ENCODE measurements at regions not wholly inside any gene's neighbourhood (a gene's known extent, or its start where the extent isn't known, plus 50 kb on each side); places are given as distances from the start of the nearest gene placed in this dataset.

- no peak for DNase-seq
These were observed 484.5 kb downstream of the NR2F1-AS1 start for GRCh38 chr5:93096561-93096960.

DNA sequence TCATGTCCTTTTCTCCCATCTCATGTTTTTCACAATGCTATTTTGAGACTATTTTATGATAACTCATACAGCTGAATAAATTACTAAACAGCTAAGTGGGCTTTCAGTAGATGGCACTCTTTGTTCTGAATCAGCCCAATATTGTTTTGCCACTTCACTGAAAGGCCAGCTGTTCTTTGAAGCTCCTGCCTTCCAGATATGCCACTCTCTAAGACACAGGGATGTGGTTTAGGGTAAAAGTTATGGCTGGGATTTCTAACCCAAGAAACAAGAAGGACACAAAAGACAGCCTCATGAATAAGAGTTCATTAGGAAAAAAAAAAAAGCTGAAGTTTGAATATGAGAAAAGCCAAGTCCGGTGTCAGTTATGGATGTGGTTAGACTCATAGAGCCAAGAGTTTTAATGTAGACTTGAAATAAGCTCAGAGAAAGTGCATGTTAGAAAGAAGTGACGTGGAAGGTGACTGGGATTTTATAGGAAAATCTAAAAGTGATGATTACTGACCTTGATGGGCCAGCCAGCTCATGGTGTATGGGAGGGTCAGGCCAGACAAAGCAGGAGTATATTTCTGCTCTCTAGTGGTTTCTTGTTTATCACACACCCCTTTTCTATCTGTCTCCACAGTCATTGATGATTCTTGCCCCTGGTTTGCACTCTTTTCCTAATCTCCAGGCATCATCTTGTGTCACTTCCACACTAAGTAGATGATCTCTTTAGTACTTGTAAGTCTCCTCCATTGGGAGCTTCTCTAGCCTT, 488.5 kb downstream of the NR2F1-AS1 start:
- no peak for DNase-seq

- DNase-seq = no peak
These were observed 490.3 kb downstream of the NR2F1-AS1 start for GRCh38 chr5:93090698-93091097.

DNA sequence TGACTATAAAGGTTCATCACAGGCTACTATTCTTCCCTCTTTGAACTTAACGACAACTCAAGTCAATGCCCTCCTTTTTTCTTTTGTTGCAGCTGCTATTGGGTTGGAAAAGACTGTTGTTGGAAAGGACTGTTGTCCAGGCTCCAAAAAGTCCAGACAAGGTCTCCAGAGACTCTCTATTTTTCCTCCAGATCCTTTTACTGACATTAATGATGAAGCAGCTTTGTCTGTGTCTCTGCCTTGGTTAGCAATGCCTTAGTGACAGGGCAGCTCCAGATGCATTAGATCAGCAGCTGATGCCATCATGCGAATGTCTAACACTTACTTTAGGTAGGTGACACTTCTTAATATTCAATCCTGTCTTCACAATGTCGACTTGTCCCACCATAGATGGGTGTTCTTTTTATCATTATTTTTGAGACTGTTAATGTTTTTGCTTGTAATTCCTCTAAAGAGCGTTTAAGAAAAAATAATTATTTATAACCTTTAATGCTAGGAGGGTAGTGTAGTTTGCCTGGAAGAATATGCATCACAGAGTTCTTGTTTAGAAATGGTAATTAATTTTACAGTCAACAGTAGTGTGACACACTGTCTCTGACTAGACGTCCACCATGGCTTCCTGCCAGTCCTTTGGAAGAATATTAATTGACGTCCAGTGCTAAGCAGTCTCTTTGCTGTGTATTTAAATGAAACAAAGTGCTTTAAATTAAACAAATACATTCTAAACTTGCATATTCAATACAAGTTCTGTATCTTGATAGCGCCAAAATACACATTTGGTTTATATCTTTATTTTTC, 492.2 kb downstream of the NR2F1-AS1 start:
- no peak for DNase-seq

GRCh38 chr5:93087326-93087725, 493.7 kb downstream of the NR2F1-AS1 start:
- DNase-seq = no peak

- DNase-seq = no peak
These were observed 498.0 kb downstream of the NR2F1-AS1 start for GRCh38 chr5:93082981-93083380.

GRCh38 chr5:93079046-93079445, 502.0 kb downstream of the NR2F1-AS1 start:
- no peak for DNase-seq

DNA sequence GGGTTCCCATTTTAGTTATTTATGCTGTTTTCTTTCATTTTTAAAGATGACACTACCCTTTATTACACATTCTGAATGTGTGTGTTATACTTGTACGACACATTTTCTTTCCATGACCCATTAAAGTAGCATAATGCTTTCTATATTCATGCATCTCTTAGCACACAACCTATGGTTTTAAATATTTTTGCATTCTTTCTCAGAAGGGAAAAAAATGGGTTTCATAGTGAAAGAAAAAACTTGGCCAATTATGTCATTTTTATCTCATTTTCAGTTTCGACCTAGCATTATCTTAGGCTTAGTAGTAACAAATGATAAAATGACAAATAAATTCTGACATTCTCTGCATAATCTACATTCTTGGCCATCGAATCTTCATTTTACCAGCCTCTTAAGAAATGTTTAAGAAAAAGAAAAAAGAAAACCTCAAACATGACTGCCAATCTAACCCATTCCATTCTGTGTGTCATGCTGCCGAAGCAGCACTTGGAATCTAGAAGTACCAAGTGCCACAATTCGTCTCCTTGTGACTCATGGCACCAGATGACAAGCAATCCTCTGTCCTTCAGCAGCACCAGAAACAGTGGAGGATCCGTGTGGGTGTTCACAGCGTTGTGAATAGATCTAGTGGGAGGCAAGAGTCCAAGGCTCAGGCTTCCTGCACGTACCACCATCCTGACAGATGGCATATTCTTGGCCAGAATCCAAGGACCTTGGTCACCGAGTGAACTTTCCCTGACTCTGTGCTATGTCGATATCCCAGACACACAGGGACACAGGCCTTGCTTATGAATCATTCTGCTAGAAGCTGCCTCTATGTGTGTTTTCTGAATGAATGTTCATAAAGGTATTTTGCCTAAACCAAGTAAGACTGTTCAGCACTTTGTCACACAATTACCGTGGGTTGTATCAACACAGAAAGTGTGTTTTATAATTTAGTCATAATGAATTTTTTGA, 502.7 kb downstream of the NR2F1-AS1 start:
- no peak for DNase-seq

- no peak for DNase-seq
These were observed 504.5 kb downstream of the NR2F1-AS1 start for GRCh38 chr5:93076566-93076965.

GRCh38 chr5:93076096-93076495, 504.9 kb downstream of the NR2F1-AS1 start:
- no peak for DNase-seq

DNA sequence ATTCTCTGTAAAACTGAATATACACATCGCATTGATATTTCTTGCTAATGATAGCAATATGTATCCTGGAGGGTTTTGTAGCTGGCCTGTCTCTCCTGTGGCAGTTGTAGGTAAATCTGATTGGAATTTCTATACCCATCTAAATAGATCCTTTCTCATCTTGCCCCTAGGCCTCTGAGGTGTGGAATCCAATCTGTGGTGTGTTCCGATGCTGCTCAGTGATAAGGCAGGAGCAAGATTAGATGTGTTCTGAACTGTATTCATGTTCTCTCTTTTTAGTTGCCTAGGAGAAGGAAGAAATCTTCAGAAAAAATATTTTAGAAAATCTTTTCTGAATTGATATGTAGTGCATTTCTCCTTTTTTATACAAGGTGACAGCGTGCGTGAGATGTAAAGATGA, 507.5 kb downstream of the NR2F1-AS1 start:
- no peak for DNase-seq

DNA sequence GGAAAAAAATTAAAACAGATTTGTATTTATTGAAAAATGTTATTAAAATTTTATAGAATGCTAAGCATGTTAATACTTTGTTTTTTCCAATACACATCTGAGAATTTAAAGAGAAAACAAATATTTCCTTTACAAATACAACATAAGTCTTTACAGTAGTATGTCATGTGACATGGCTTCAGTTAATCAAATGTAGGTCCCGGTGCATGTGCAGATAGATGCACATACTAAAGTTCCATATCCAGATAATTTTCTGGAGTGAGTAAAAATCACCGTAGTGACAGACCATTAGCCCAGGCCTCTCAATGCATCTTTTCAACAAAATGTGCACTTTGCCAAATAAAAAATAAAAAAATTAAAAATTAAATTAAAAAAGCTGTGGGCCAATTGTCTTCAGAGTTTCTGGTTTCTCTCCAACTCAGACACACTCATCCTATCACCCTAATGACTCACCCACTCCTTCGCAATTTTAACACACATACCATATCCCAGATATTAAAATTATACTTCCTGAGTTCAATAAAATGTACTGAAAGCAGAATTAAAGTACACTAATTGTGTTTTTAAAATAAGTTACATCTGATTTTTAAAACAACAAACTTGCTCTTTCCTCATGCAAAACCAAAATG, 508.1 kb downstream of the NR2F1-AS1 start:
- DNase-seq = no peak

DNA sequence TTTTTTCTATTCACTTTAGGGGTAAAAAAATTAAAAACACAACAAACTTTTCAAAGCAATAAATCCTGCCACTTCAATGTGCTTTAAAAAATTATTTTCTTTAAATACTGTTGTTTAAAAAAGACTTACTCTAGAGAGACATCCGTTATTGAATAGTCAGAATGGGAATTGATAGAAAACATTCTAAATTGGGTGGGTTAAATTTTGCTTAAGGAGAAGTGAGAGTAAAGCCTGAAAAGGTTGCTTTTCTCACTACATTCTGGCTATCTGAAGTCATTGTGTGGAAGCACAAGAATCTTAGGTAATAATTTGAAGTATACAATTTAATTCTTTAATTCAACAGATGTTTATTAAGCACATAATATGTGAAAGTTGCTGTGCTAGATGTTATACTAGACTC, 509.3 kb downstream of the NR2F1-AS1 start:
- no peak for DNase-seq

DNA sequence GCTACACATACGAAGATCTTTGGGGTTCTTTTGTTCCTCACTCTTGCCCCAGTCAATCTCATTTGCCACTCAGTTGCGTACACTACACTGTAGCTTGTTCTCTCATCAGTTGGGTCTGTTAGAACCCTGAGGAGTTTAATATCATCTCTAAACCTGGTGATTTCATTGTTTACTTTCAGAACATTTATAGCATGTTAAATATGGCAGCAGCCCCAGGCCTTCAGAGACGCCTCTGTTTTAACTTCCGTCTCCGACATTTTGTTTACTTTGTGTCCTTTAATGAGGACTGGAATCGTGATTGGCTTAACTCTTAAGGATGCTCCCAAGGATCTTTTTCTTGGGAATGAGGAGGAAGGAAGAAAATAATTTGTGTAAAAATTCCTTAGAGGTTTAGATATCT, 510.1 kb downstream of the NR2F1-AS1 start:
- DNase-seq = no peak

- DNase-seq = no peak
These were observed 511.7 kb downstream of the NR2F1-AS1 start for GRCh38 chr5:93069276-93069675.

- no peak for DNase-seq
These were observed 518.5 kb downstream of the NR2F1-AS1 start for GRCh38 chr5:93062548-93062947.

GRCh38 chr5:93058309-93058708, 522.7 kb downstream of the NR2F1-AS1 start:
- no peak for DNase-seq

- DNase-seq = no peak
These were observed 523.7 kb downstream of the NR2F1-AS1 start for GRCh38 chr5:93057311-93057710.

DNA sequence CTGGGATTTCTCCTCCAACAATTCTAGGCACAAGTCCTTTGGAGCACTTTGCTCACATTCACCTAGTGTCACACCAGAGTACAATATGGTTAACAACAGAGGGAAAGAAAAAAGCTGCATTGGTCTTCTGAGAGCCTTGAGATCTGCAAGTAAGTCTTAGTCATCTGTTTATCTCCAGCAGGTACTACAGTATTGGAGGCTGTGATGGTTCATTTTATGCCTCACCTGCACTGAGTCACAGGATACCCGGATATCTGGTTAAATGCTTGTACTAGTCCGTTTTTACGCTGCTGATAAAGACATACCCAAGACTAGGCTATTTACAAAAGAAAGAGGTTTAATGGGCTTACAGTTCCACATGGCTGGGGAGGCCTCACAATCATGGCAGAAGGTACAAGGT, 525.0 kb downstream of the NR2F1-AS1 start:
- DNase-seq = no peak

- DNase-seq = no peak
These were observed 525.5 kb downstream of the NR2F1-AS1 start for GRCh38 chr5:93055561-93055960.

DNA sequence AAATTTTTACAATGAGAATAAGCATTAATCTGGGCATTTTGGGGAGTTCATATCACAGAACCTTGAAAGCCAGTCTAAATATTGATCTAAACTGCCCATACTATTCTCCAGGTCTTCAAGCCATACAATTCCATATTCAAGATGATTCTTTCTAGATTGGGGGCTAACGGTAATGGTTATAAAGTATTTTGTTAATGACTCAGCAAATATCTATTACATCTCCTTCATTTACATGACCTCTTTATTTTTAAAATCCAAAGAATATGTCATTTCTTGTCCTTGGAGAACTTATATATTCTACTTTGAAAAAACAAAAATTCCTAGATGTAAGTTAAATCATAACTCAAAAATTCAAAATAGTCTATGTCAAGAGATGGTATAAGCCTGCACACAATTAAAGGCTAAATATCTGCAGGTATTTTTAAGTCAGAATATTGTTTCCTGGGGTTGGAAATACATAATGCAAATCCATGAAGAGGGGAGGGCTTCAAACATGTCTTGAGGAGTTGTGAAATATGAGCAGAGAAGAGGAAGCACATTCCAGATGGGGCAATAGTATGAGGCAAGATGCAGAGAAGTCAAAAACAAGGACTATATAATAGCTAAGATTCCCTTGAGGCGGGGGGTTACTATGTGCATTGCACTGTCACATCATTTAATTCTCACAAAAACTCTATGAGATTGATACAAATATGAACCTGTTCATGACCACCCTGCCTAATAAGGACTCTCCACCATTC, 526.4 kb downstream of the NR2F1-AS1 start:
- DNase-seq = no peak

GRCh38 chr5:93053825-93054224, 527.2 kb downstream of the NR2F1-AS1 start:
- DNase-seq = no peak
